Upper lobe of right lung (tissue), 1 donor: ENCODE measurements at regions not wholly inside any gene's neighbourhood (a gene's known extent, or its start where the extent isn't known, plus 50 kb on each side); places are given as distances from the start of the nearest gene placed in this dataset.

Source experiments
- ATAC-seq: fragments of 200-7000 bp; cut with Tn5 transposase; one replicate; pipeline ENCODE4 v1.9.1; 2020; ENCODE audit warnings: mild to moderate bottlenecking, moderate library complexity
- DNase-seq: peaks from one replicate; pipeline ENCODE4 v3.0.0-alpha.2; 2020
- H3K27ac ChIP-seq: fragments of 200-600 bp; one replicate; pipeline ENCODE4 v1.8.0; 2022
- H3K27me3 ChIP-seq: fragments of 200-600 bp; one replicate; pipeline ENCODE4 v1.8.0; 2022; ENCODE audit warnings: mild to moderate bottlenecking
- H3K36me3 ChIP-seq: fragments of 200-600 bp; one replicate; pipeline ENCODE4 v1.8.0; 2022
- H3K4me1 ChIP-seq: fragments of 200-600 bp; one replicate; pipeline ENCODE4 v1.8.0; 2022
- H3K4me3 ChIP-seq: fragments of 200-600 bp; one replicate; pipeline ENCODE4 v1.8.0; 2022; ENCODE audit warnings: mild to moderate bottlenecking
- H3K9me3 ChIP-seq: fragments of 200-600 bp; one replicate; pipeline ENCODE4 v1.8.0; 2022
- CTCF ChIP-seq: fragments of 200-600 bp; IDR thresholded peaks from one replicate; pipeline ENCODE4 v1.8.0; 2022; ENCODE audit warnings: antibody characterized with exemption
- intact Hi-C: fragments of 100-400 bp; cut with DNase I; formaldehyde crosslinking; loops from one replicate; pipeline ENCODE4 v1.11.0; 2022
- donor health status: DM: no; HTN: yes; CAD: no; lungs with severe emphysema.

DNA sequence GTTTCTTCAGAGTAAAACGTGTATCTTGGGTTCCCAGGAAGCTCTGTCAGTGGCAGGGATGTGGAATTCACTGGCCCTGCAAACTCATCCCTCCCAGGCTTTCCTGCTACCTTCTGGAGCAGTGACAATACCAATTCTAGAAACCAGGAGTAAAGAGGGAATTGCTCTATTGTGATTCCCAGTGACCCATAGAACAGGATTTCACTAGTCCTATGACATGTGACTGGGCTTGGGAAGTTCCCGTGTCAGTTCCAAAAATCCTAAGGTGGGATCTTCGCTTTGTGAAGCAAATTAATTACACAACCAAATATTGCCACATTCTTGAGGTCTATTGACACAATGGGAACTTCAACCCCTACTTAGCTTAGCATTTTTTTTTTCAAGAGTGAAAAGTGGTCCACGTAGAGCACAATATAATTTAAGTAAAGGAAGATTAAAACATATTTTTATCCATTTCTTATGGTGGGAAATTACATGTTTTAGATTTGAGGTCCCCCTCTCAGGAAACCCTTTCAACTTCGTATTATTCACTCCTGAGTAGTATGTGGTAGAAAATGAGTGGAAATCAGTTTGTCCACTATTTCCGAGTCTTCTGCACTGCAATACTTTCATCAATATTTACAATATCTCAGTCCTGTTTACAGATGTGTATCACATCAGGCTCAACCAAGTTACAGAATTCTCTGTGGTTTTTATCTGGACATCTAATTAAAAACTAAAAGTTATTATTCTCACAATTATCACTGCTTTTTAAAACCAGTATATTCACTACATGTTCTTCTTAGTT, 88.9 kb upstream of the SOX5 start:
- Histone ChIP-seq H3K4me3 (no peak overlapping the region), H3K4me1 (no peaks in the 10 kb centered on the region), H3K9me3 (no peaks in the 10 kb centered on the region), H3K36me3 (no peaks in the 10 kb centered on the region), H3K27me3 (no peaks in the 10 kb centered on the region), H3K27ac (no peak overlapping the region)
- intact Hi-C loops = no loop called here
- no peak for DNase-seq
- TF ChIP-seq CTCF = no peak
- ATAC-seq = no peak

DNA sequence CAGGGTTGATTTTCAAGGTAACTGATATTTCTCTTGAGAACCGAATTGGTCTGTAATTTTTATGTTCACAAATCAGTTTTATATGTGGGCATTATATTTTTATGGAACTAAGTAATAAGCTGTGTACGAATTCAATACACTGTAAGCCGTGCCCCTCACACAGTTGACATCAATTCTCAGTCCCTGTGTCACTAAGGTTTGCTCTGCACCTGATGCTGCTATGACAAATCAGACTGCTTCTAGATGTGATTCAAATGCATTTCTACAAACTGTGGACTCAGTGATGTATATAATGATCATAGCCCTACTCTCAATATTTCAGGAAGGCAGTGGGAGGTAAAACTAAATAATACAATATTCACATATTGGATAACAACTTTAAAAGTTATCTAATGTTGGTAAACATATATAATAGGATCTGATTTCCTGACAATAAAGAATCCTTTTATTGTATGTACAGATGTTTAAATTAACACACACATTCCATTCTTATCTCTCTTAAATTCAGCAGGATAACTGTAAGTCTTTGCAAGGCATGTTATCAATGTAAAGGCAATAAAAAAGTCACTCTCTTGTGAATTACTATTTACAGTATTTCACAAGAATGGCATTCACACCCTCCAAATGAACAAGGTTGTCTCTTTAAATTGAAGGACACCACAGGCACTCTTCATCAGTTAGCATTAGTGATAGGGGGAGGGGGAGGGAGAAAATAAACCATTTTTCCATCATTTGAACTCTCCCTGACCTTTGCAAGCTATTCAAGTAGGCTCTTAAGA, 87.2 kb upstream of the SOX5 start:
- Histone ChIP-seq H3K27me3 (no peaks in the 10 kb centered on the region), H3K9me3 (no peaks in the 10 kb centered on the region), H3K4me3 (no peak overlapping the region), H3K27ac (no peak overlapping the region), H3K36me3 (no peaks in the 10 kb centered on the region), H3K4me1 (no peaks in the 10 kb centered on the region)
- ATAC-seq (no peak), DNase-seq (no peak)
- TF ChIP-seq CTCF = no peak
- intact Hi-C loops = no loop called here

DNA sequence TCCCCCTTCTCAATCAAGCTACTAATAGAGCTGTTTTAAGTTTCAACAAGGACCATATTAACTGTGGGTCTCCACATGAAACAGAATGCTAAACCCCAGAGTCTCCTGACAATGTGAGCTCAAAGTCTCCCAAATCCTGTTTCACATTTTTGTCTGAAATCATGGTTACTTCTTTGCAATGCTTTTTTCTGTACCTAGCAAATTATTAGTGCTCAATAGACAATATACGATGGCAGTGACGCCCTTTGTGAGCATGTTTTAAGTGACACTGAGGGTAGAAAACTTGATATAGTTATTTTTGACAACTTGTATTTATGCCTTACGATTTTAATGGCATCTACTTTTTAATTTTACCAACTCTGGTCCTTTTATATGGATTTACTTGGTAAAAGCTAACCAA, 85.4 kb upstream of the SOX5 start:
- Histone ChIP-seq H3K4me1 (no peaks in the 10 kb centered on the region), H3K27me3 (no peaks in the 10 kb centered on the region), H3K4me3 (no peak overlapping the region), H3K9me3 (no peaks in the 10 kb centered on the region), H3K36me3 (no peaks in the 10 kb centered on the region), H3K27ac (no peak overlapping the region)
- intact Hi-C loops = no loop called here
- ATAC-seq (no peak), DNase-seq (no peak)
- TF ChIP-seq CTCF = no peak

GRCh38 chr12:24034160-24034559, 84.7 kb upstream of the SOX5 start:
- Histone ChIP-seq H3K4me1 (no peaks in the 10 kb centered on the region), H3K4me3 (no peak overlapping the region), H3K9me3 (no peaks in the 10 kb centered on the region), H3K36me3 (no peaks in the 10 kb centered on the region), H3K27ac (no peak overlapping the region), H3K27me3 (no peaks in the 10 kb centered on the region)
- TF ChIP-seq CTCF = no peak
- intact Hi-C loops = no loop called here
- ATAC-seq (no peak), DNase-seq (no peak)

- TF ChIP-seq CTCF = no peak
- no peaks in the 10 kb centered on the region for H3K4me1 ChIP-seq
- intact Hi-C loops = no loop called here
- H3K36me3 ChIP-seq = no peaks in the 10 kb centered on the region
- no peaks in the 10 kb centered on the region for H3K9me3 ChIP-seq
- H3K27me3 ChIP-seq = no peaks in the 10 kb centered on the region
- ATAC-seq = no peak
- no peak overlapping the region for H3K4me3 ChIP-seq
- no peak overlapping the region for H3K27ac ChIP-seq
- DNase-seq = no peak
Observed at GRCh38 chr12:24027352-24027751, 77.9 kb upstream of the SOX5 start.
